H1 (cell line): ENCODE measurements at regions not wholly inside any gene's neighbourhood (a gene's known extent, or its start where the extent isn't known, plus 50 kb on each side); places are given as distances from the start of the nearest gene placed in this dataset.

ENCODE experiments used
- CTCF ChIA-PET: fragments of 300-600 bp; sonication (Branson Sonifier 250); formaldehyde crosslinking; loops from one replicate; lab custom pipeline; 2021; ENCODE audit not compliant: partially characterized antibody; lab: Charles Lee
- POLR2A ChIA-PET: fragments of 300-600 bp; sonication (Branson Sonifier 250); formaldehyde crosslinking; loops from one replicate; lab custom pipeline; 2021; ENCODE audit warnings: inconsistent platforms; ENCODE audit not compliant: partially characterized antibody; lab: Charles Lee
- DNase-seq, 2 experiments: peaks; one replicate each; pipeline versions ENCODE4 v3.0.0 to v3.0.0-alpha.2; 2010 to 2022; ENCODE audit warnings: low spot score in 2 of 2, low read depth in 1 of 2, mixed read lengths in 1 of 2
- FAIRE-seq: peaks from 2 replicates; lab custom pipeline; 2011; peaks lifted over from hg19 to GRCh38; lab: Jason Lieb, UNC
- H2AFZ ChIP-seq: 2 replicates; pipeline ENCODE4 v1.8.1; 2012; ENCODE audit warnings: low read length, inconsistent platforms
- H2AK5ac ChIP-seq: 2 replicates; pipeline ENCODE4 v1.6.1; 2013; ENCODE audit warnings: low read depth, low read length
- H2BK120ac ChIP-seq: replicated peaks from 2 replicates; pipeline ENCODE3; 2013; ENCODE audit warnings: low read depth, low read length, inconsistent platforms
- H2BK12ac ChIP-seq: 2 replicates; pipeline ENCODE4 v1.6.1; 2013; ENCODE audit warnings: low read depth, low read length
- H2BK15ac ChIP-seq: 2 replicates; pipeline ENCODE4 v1.6.1; 2013; ENCODE audit warnings: low read length
- H2BK20ac ChIP-seq: 2 replicates; pipeline ENCODE4 v1.6.1; 2013; ENCODE audit warnings: low read length
- H2BK5ac ChIP-seq: 2 replicates; pipeline ENCODE4 v1.6.1; 2013; ENCODE audit warnings: low read depth, low read length
- H3K14ac ChIP-seq: 2 replicates; pipeline ENCODE4 v1.6.1; 2013; ENCODE audit warnings: inconsistent platforms; ENCODE audit not compliant: insufficient read length
- H3K18ac ChIP-seq: 2 replicates; pipeline ENCODE4 v1.6.1; 2013; ENCODE audit warnings: low read length; ENCODE audit errors: extremely low read depth
- H3K23ac ChIP-seq: 2 replicates; pipeline ENCODE4 v1.6.1; 2013; ENCODE audit warnings: inconsistent platforms; ENCODE audit not compliant: insufficient read length
- H3K23me2 ChIP-seq: 2 replicates; pipeline ENCODE4 v1.6.1; 2013; ENCODE audit warnings: low read depth, low read length
- H3K27ac ChIP-seq: 2 replicates; pipeline ENCODE4 v1.6.1; 2011; ENCODE audit warnings: low read depth, low read length, inconsistent platforms
- H3K27me3 ChIP-seq, 4 experiments: replicated peaks in 1 of 4; 1 replicate in 1 of 4; 2 replicates in 3 of 4; pipeline versions ENCODE4 v1.6.1 to v1.8.1; 2011 to 2013; ENCODE audit warnings: low read length in 3 of 4, mild to moderate bottlenecking in 3 of 4, inconsistent platforms in 2 of 4, mixed read lengths in 2 of 4, moderate library complexity in 1 of 4; ENCODE audit not compliant: control insufficient read depth in 3 of 4, insufficient read depth in 3 of 4; ENCODE audit errors: extremely low read depth in 1 of 4
- H3K36me3 ChIP-seq, 4 experiments: 2 replicates each; pipeline versions ENCODE4 v1.6.1 to v1.8.1; 2011 to 2013; ENCODE audit warnings: mild to moderate bottlenecking in 4 of 4, low read length in 3 of 4, moderate library complexity in 2 of 4, control low read depth in 1 of 4, inconsistent platforms in 1 of 4; ENCODE audit not compliant: insufficient read depth in 4 of 4, control insufficient read depth in 2 of 4
- H3K4ac ChIP-seq: replicated peaks from 2 replicates; pipeline ENCODE3; 2013; ENCODE audit warnings: low read length, low read depth, mixed read lengths, inconsistent platforms; ENCODE audit not compliant: insufficient read length
- H3K4me1 ChIP-seq, 4 experiments: replicated peaks in 1 of 4; 1 replicate in 1 of 4; 2 replicates in 3 of 4; pipeline versions ENCODE4 v1.6.1 to v1.8.1; 2011 to 2013; ENCODE audit warnings: low read length in 3 of 4, inconsistent platforms in 2 of 4, mixed read lengths in 1 of 4; ENCODE audit not compliant: insufficient read depth in 4 of 4, control insufficient read depth in 3 of 4
- H3K4me2 ChIP-seq, 2 experiments: 2 replicates each; pipeline versions ENCODE4 v1.6.1 to v1.8.1; 2011 to 2013; ENCODE audit warnings: low read depth in 2 of 2, low read length in 2 of 2, control low read depth in 1 of 2, inconsistent platforms in 1 of 2, mild to moderate bottlenecking in 1 of 2; ENCODE audit not compliant: insufficient read depth in 1 of 2
- H3K4me3 ChIP-seq, 4 experiments: fragments of 200-600, 300-600 bp in 1 of 4; sonication (generic), shearing (Covaris generic), sonication (Bioruptor Twin) in 1 of 4; 2 replicates each; pipeline versions ENCODE4 v1.5.1 to v1.8.1; 2011 to 2016; ENCODE audit warnings: low read length in 4 of 4, low read depth in 3 of 4, control low read depth in 2 of 4, inconsistent platforms in 2 of 4, mild to moderate bottlenecking in 2 of 4, mixed read lengths in 1 of 4, moderate library complexity in 1 of 4; ENCODE audit not compliant: insufficient read depth in 2 of 4; ENCODE audit errors: extremely low read depth in 1 of 4
- H3K56ac ChIP-seq: replicated peaks from 2 replicates; pipeline ENCODE3; 2013; ENCODE audit warnings: low read depth, mild to moderate bottlenecking, mixed read lengths, low read length, inconsistent platforms; ENCODE audit not compliant: insufficient read length
- H3K79me1 ChIP-seq: 2 replicates; pipeline ENCODE4 v1.6.1; 2013; ENCODE audit warnings: low read depth, low read length, control low read depth
- H3K79me2 ChIP-seq, 2 experiments: 2 replicates each; pipeline versions ENCODE4 v1.6.1 to v1.8.1; 2012 to 2013; ENCODE audit warnings: low read length in 2 of 2, mild to moderate bottlenecking in 2 of 2, inconsistent platforms in 1 of 2; ENCODE audit not compliant: insufficient read depth in 2 of 2, control insufficient read depth in 1 of 2
- H3K9ac ChIP-seq, 4 experiments: replicated peaks in 1 of 4; 1 replicate in 1 of 4; 2 replicates in 3 of 4; pipeline versions ENCODE4 v1.6.1 to v1.8.1; 2011 to 2013; ENCODE audit warnings: low read depth in 3 of 4, low read length in 3 of 4, control low read depth in 2 of 4, mild to moderate bottlenecking in 2 of 4, moderate library complexity in 2 of 4, inconsistent platforms in 1 of 4; ENCODE audit errors: extremely low read depth in 1 of 4
- H3K9me3 ChIP-seq, 2 experiments: 2 replicates each; pipeline versions ENCODE4 v1.6.1 to v1.8.1; 2012 to 2013; ENCODE audit warnings: mild to moderate bottlenecking in 2 of 2, moderate library complexity in 2 of 2, control low read depth in 1 of 2, inconsistent platforms in 1 of 2, low read depth in 1 of 2, low read length in 1 of 2, mixed read lengths in 1 of 2; ENCODE audit not compliant: insufficient read depth in 2 of 2
- H4K20me1 ChIP-seq, 2 experiments: replicated peaks in 1 of 2; 2 replicates each; pipeline versions ENCODE3 to v1.8.1; 2011 to 2013; ENCODE audit warnings: inconsistent platforms in 2 of 2, low read length in 2 of 2, mild to moderate bottlenecking in 1 of 2; ENCODE audit not compliant: insufficient read depth in 2 of 2, control insufficient read depth in 1 of 2
- H4K5ac ChIP-seq: 2 replicates; pipeline ENCODE4 v1.6.1; 2013; ENCODE audit warnings: low read length, low read depth, mixed read lengths, inconsistent platforms; ENCODE audit not compliant: insufficient read length
- H4K8ac ChIP-seq: 2 replicates; pipeline ENCODE4 v1.8.0; 2013; ENCODE audit warnings: mild to moderate bottlenecking, moderate library complexity, low read length, inconsistent platforms; ENCODE audit not compliant: insufficient read depth; ENCODE audit errors: extremely low read depth
- H4K91ac ChIP-seq: replicated peaks from 2 replicates; pipeline ENCODE3; 2013; ENCODE audit warnings: low read length, mixed read lengths, inconsistent platforms; ENCODE audit not compliant: insufficient read length
- BACH1 ChIP-seq: IDR thresholded peaks from 2 replicates; pipeline ENCODE4 v1.6.1; 2012; ENCODE audit warnings: low read length, improper control_type of control experiment
- BRCA1 ChIP-seq: IDR thresholded peaks from 2 replicates; pipeline ENCODE4 v1.6.1; 2012; ENCODE audit warnings: low read depth, low read length, improper control_type of control experiment
- CEBPB ChIP-seq: IDR thresholded peaks from 2 replicates; pipeline ENCODE4 v1.6.1; 2012; ENCODE audit warnings: low read depth, low read length
- CTBP2 ChIP-seq: IDR thresholded peaks from 2 replicates; pipeline ENCODE4 v1.7.0; 2011; ENCODE audit warnings: borderline replicate concordance, mild to moderate bottlenecking, moderate library complexity, mixed read lengths, low read length; ENCODE audit not compliant: insufficient read depth, insufficient read length
- CTCF ChIP-seq, 3 experiments: IDR thresholded peaks; 1 replicate in 2 of 3; 2 replicates in 1 of 3; pipeline versions ENCODE4 v1.5.1 to v1.6.1; 2011; ENCODE audit warnings: low read length in 3 of 3, mild to moderate bottlenecking in 3 of 3, inconsistent platforms in 2 of 3, low read depth in 1 of 3, moderate library complexity in 1 of 3; ENCODE audit not compliant: insufficient read depth in 1 of 3; ENCODE audit errors: control extremely low read depth in 1 of 3
- E2F6 ChIP-seq: IDR thresholded peaks from 2 replicates; pipeline ENCODE4 v1.6.1; 2012; ENCODE audit warnings: inconsistent platforms
- EZH2 ChIP-seq: fragments of 200-600 bp; sonication (generic); IDR thresholded peaks from 2 replicates; pipeline ENCODE4 v1.7.1; 2012; ENCODE audit warnings: low read depth, mild to moderate bottlenecking, moderate library complexity, low read length, inconsistent platforms; ENCODE audit not compliant: severe bottlenecking
- RXRA ChIP-seq: IDR thresholded peaks from 2 replicates; pipeline ENCODE4 v1.6.1; 2011; ENCODE audit warnings: low read depth, mild to moderate bottlenecking, low read length, moderate library complexity; ENCODE audit not compliant: insufficient read depth
- SIX5 ChIP-seq: IDR thresholded peaks from 2 replicates; pipeline ENCODE4 v1.6.1; 2011; ENCODE audit warnings: mild to moderate bottlenecking, low read depth, low read length
- SP4 ChIP-seq: IDR thresholded peaks from 2 replicates; pipeline ENCODE4 v1.6.1; 2012; ENCODE audit warnings: low read length, inconsistent platforms
- TAF1 ChIP-seq: IDR thresholded peaks from 2 replicates; pipeline ENCODE4 v1.6.1; 2011; ENCODE audit warnings: mild to moderate bottlenecking, low read depth, low read length
- WGBS, 2 experiments: shearing (Covaris generic) in 1 of 2; methylation state at CpG; one replicate each; pipeline versions ENCODE4 v1.1.6 to v1.1.7; 2013 to 2015; ENCODE audit warnings: low lambda C conversion rate in 2 of 2, mixed read lengths in 2 of 2, inconsistent platforms in 1 of 2, low coverage in 1 of 2, missing lambda C conversion rate in 1 of 2; ENCODE audit not compliant: insufficient replicate concordance in 2 of 2, insufficient coverage in 1 of 2, insufficient read length in 1 of 2; ENCODE audit errors: extremely low coverage in 1 of 2, missing lambda C conversion rate in 1 of 2; 5-methylcytosine and 5-hydroxymethylcytosine counted together

- Histone ChIP-seq H2BK15ac (no peak overlapping the region), H3K79me1 (no peaks in the 10 kb centered on the region), H4K8ac (no peak overlapping the region), H3K9me3 (no peaks in the 10 kb centered on the region), H3K18ac (no peak overlapping the region), H4K20me1 (no peaks in the 10 kb centered on the region), H3K23me2 (no peaks in the 10 kb centered on the region; the same call in 1 of the 2 replicates), H3K4me3 (no peak overlapping the region), H3K4ac (no peak overlapping the region), H2BK120ac (no peak overlapping the region), H2BK5ac (no peak overlapping the region), H3K9ac (no peak overlapping the region), H3K27me3 (no peaks in the 10 kb centered on the region), H3K14ac (no peak overlapping the region), H2AFZ (no peak overlapping the region), H3K27ac (no peak overlapping the region), H3K36me3 (no peaks in the 10 kb centered on the region), H2AK5ac (no peak overlapping the region), H4K5ac (no peak overlapping the region), H4K91ac (no peak overlapping the region), H3K4me2 (no peak overlapping the region), H3K4me1 (no peaks in the 10 kb centered on the region), H3K23ac (no peak overlapping the region), H3K56ac (no peak overlapping the region), H3K79me2 (no peaks in the 10 kb centered on the region), H2BK20ac (no peak overlapping the region), H2BK12ac (no peak overlapping the region)
- FAIRE-seq: no peak
- ChIA-PET POLR2A (no interaction called here), CTCF (interaction anchor here (0.9 kb wide), 2 partner anchors 10 to 81 kb away, joined by 3 to 5 read pairs; no protein-coding TSS in a partner anchor)
- DNase-seq: no peak
- 94% methylated on average over 5 of the region's 5 CpGs; no CpG with 5 or more reads in 1 of the 2 experiments for WGBS, 2 experiments
- TF ChIP-seq TAF1: no peak
- TF ChIP-seq CEBPB: no peak
- TF ChIP-seq EZH2: no peak
- no peak for TF ChIP-seq RXRA
- no peak for TF ChIP-seq E2F6
- no peak for TF ChIP-seq SP4
- TF ChIP-seq SIX5: no peak
- no peak for TF ChIP-seq CTCF (IDR thresholded peaks at IDR 0.05; ENCODE audit: control extremely low read depth in 1 of 3, insufficient read depth in 1 of 3, low read depth in 1 of 3, low read length in 3 of 3)
- TF ChIP-seq BACH1: no peak
- TF ChIP-seq BRCA1: no peak
- TF ChIP-seq CTBP2: no peak
Observed at GRCh38 chr1:90126834-90127233, 131.9 kb downstream of the ZNF326 start.
